Right lobe of liver (tissue), 4 donors: ENCODE measurements at regions not wholly inside any gene's neighbourhood (a gene's known extent, or its start where the extent isn't known, plus 50 kb on each side); places are given as distances from the start of the nearest gene placed in this dataset.

ENCODE experiments used
- CTCF ChIP-seq, 4 donors: fragments of 200-600 bp in 3 of 4; fragments of 450-650 bp in 1 of 4; IDR thresholded peaks; one replicate each; pipeline versions ENCODE4 v1.5.1 to v1.8.0; 2016 to 2022; ENCODE audit warnings: antibody characterized with exemption in 4 of 4, mild to moderate bottlenecking in 2 of 4
- POLR2A ChIP-seq: fragments of 450-650 bp; IDR thresholded peaks from one replicate; pipeline ENCODE4 v1.6.1; 2017; ENCODE audit warnings: antibody characterized with exemption, mild to moderate bottlenecking
- donor health status: DM: no; HTN: no; CAD: no.
- donor health status: DM: no; HTN: no; CAD: no.
- donor health status: DM: no; HTN: yes; CAD: no.

DNA sequence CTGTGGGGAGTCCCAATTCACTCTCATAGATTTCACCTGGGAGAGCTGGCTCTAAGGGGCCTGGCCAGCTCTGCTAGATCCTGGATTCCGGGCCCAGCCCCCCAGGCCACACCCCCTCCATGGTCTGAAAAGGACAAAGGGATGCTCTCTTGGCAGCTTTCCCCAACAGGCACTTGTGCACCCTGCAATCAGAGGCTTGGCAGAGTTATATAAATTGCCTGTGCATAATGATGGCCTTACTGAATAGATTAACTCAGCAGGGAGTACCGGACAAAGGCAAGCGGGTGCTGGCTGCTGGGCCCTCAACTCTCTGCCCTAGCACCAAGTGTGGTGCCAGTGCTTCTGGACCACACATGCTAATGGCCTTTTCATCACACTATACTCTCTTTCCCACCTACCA lies 461.6 kb downstream of the BUD13 start:
- TF ChIP-seq CTCF (IDR thresholded peaks at IDR 0.05) (no peak), POLR2A (no peak)
